ENCODE measurements at regions not wholly inside any gene's neighbourhood (a gene's known extent, or its start where the extent isn't known, plus 50 kb on each side); places are given as distances from the start of the nearest gene placed in this dataset.

GRCh38 chr10:8874268-8874667 is 819.8 kb downstream of the GATA3 start:
- TF ChIP-seq EZH2 (IDR thresholded peaks at IDR 0.05; ENCODE audit: low read depth): no peak
- TF ChIP-seq CTCF (conservative IDR thresholded peaks at IDR 0.05): no peak
